ENCODE measurements at regions not wholly inside any gene's neighbourhood (a gene's known extent, or its start where the extent isn't known, plus 50 kb on each side); places are given as distances from the start of the nearest gene placed in this dataset.

DNA sequence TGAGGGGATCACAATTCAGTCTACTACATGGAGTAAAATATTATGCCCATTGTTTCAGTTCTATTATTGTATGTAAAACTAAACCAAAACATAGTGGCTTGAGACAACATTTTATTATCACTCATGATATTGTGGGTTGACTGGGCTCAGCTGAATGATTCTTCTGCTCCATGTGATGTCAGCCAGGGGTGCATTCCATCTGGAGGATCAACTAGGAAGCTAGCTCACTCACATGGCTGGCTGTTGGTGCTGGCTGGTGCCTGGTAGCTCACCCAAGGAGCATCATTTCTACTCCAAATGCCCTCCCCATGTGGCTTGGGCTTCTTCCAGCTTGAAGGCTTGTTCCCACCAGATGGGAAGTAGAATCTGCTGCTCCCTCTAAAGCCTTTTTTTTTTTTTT lies 51.8 kb upstream of the CLRN1 start:
- POLR2A ChIA-PET = no interaction called here
- DNase-seq = no peak
- H3K36me3 Mint-ChIP-seq (ENCODE audit: low read depth) = no peaks in the 10 kb centered on the region
- H3K27ac Mint-ChIP-seq = no peak overlapping the region
- no peaks in the 10 kb centered on the region for H3K9me3 Mint-ChIP-seq
- H3K27me3 Mint-ChIP-seq = peaks cover 8% of the 10 kb centered on the region
- CTCF ChIA-PET = interaction anchor here (0.6 kb wide), 1 partner anchor 15 kb away, joined by 3 read pairs; no protein-coding TSS in a partner anchor
- H3K4me3 Mint-ChIP-seq = no peak overlapping the region
- no peaks in the 10 kb centered on the region for H3K4me1 Mint-ChIP-seq

DNA sequence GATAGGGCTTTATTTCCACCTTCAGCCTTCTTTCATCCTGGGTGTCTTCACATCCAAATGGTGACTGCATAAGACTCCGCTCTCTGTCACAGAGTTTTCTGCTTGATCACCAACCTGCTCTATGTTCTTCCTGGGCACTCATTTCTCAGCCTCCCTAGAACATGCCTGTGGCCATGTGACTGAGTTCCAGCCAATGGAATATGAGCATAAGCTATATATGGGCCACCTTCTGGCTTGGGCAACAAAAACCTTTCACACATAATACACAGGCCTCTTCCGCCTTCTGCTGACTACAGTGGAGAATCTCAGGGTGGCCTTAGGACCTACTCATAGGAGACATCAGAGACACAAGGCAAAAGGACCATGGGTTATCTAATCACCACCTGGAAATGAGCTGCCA lies 51.2 kb upstream of the MED12L start:
- H3K9me3 Mint-ChIP-seq = no peaks in the 10 kb centered on the region
- H3K27me3 Mint-ChIP-seq = peaks cover 6% of the 10 kb centered on the region
- ChIA-PET CTCF (no interaction called here), POLR2A (no interaction called here)
- DNase-seq = no peak
- H3K4me3 Mint-ChIP-seq = no peak overlapping the region
- no peaks in the 10 kb centered on the region for H3K4me1 Mint-ChIP-seq
- H3K36me3 Mint-ChIP-seq (ENCODE audit: low read depth) = no peaks in the 10 kb centered on the region
- no peak overlapping the region for H3K27ac Mint-ChIP-seq

DNA sequence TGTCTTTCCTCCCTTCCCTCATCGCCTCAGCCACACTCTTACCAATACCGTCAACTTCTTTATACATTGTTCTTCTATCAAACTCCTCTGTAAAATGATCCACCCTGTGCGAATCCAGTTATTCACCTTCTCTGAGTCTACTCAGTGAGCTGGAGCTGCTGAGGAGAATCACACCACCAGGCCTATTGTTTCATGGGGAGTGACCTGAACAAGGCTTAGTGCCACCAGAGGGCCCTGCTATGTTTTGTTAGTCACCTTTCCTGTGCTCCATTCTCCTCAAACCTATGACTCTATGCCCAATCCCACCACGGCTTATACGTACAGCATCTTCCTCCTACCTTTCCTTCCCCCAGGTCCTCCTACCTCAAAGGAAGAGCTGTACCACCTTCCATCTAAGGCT lies 50.4 kb upstream of the MED12L start:
- Mint-ChIP-seq H3K27me3 (peaks cover 5% of the 10 kb centered on the region), H3K36me3 (ENCODE audit: low read depth) (no peaks in the 10 kb centered on the region), H3K4me1 (no peaks in the 10 kb centered on the region), H3K9me3 (no peaks in the 10 kb centered on the region), H3K4me3 (no peak overlapping the region), H3K27ac (no peak overlapping the region)
- ChIA-PET CTCF (no interaction called here), POLR2A (no interaction called here)
- no peak for DNase-seq

Measured in activated CD4-positive, alpha-beta memory T cell treated with anti-CD3 and anti-CD28 coated beads, Interleukin-2, amount 10 ng/mL, durations not matched to agents 7 days and 5 days (primary cell).